HG03103 (cell line): ENCODE measurements at regions not wholly inside any gene's neighbourhood (a gene's known extent, or its start where the extent isn't known, plus 50 kb on each side); places are given as distances from the start of the nearest gene placed in this dataset.
A peak's percentile ranks its signal among the peaks of the same experiment; 100 is the strongest.

ENCODE experiments used
- ATAC-seq: cut with Tn5 transposase; IDR thresholded peaks from one replicate; pipeline ENCODE4 v1.9.1; 2021; ENCODE audit warnings: low read depth; ENCODE audit not compliant: unreplicated experiment

DNA sequence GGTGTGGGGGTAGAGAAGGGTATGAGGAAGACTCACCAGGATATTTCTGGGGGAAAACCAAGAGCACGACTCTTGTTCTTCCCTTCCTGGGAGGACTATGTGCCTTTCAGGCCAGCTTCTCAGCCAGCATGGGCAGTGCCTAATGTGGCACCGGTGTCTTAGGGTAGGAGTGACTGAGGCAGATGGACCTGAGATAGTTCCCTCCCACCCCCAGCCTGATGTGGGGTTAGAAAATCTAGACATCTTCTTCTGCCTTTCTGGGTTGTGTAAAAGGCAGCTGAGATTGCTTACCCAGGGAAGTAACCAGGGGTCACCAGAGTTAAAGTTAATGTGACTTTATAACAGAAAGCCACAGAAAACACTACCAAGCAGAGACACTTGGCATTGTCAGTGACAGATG lies 127.3 kb downstream of the TMA16 start:
- ATAC-seq, result no peak

DNA sequence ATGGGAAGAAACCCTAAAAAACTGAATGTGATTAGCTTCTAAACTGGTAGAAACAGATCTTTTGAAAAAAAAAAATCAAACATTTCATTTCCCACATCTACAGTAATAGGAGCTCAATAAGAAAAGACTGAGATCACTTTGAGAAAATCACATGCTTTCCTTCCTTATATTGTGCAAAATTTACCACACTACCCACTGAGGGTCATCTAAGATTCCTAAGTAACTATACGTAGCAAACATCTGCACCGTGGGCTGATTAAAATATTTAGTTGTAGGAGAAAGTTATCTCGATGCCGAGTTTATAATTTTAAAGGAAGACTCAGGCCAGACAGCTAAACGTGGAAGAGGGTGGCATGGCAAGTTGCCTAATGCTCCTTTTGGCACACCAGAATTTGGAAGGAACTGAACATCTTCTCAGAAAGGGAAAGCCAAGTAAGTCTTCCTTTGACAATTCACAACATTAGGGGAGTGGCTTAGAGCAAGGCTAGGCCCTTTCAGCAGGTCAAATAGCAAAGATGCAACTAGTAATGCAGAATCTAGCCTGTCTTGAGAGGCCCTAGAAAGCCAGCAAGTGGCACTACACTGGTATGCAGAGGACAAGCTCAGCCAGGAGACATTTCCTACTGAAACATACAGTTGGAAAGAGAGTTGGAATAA lies 128.0 kb downstream of the TMA16 start:
- ATAC-seq, result no peak

DNA sequence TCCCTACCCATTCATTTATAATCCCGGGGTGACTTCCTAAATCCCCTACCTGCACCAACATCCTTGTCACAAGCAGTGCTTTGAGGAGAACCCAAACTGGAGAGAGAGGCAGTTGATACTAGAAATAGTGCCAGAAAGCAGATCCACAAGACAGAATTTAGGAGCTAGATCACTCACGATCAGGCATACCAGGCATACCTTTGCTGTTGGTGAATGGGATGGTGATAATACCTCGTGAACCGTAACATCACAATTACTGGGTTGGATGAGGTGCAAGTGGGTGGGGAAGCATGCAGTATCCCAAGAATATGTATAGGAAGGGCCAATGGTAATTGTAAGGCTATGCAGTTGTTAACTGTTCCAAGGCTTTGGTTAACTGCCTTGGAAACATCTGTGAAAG lies 129.3 kb downstream of the TMA16 start:
- ATAC-seq, result no peak

DNA sequence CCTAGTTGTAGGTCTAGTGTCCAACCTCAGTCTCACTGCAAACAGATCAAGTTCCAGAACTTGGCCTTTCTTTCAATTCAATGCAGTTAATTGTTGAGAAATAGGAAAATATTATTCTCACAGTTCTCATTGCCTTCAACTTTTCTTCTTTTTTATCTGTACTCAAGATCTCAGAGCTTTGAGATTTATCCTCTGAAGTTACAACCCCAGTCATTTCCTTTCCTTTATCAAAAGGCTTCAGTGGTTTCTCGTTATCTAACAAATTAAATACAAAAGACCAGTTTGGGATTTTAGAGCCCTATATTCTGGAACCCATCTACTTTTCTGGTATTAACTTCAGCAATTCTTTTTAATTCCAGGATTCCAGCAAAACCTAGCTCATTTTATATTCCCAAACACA lies 130.2 kb downstream of the TMA16 start:
- no peak for ATAC-seq

DNA sequence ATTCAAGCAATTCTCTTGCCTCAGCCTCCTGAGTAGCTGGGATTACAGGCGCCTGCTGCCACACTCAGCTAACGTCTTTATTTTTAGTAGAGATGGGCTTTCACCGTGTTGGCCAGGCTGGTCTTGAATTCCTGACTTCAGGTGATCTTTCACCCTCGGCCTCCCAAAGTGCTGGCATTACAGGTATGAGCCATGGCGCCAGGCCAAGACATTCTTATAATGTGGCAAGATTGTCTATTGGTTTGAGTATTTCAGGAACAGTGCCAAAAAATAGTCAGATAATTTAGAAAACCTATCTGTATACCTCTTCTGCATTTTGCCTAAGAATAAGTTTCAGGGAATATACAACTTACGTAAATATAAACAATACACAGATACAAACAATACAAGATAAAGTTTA lies 136.8 kb downstream of the TMA16 start:
- ATAC-seq, result no peak

DNA sequence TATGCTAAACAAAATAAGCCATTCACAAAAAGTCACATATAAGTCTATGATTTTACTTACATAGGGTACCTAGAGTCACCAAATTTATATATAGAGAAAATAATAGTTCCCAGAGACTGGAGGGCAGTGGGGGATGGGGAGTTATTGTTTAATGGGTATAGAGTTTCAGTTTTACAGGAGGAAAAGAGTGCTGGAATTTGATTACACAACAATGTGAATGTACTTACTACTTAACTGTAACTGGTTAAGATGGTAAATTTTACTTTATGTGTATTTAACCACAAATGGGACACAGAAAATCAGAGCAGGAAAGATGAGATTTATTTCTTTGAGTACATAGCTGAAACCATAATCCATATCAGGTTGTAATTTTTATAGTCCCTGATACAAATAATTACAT lies 144.4 kb downstream of the TMA16 start:
- no peak for ATAC-seq

DNA sequence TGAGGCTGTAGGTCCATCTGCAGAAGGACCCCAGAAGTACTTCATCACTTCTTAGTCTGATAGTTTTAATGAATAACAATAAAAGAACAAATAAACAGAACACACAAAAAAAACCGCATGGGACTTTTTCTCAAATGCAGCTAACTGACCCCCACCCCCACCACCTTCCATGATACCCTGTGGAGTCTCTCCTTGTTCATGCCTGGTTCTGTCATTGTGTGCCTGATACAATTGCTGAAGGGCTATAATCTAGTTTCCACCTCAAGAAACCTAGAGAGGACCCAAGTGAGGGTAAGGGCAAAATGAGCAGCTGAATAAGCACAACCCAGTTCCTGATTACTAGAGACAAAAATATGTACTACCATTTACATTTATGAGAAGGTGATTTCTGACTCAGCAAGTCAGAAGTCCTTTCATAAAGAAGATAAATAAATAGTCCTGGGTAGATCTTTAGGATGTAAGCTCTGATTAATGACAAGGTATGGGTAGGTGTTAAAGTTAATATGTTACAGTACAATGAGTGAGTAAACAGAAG lies 155.1 kb downstream of the TMA16 start:
- ATAC-seq, result no peak

DNA sequence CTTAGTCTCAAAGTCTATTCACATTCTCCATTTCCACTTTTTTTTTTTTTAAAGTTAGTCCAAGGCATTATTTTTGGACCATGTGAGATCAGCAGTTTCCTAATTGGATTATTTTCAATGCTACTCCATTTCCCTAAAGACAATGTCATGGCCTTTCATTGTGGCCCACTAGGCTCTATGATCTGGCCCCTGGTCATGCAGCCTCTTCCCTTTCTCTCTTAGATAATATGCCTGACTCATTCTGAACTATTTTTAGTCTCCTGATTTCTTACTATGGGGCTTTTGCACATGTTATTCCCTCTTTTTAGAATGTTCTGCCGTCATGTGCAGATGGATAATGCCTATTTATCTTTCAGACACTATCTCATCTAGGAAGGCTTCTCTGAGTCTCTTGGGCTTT lies 157.3 kb downstream of the TMA16 start:
- ATAC-seq, result no peak

DNA sequence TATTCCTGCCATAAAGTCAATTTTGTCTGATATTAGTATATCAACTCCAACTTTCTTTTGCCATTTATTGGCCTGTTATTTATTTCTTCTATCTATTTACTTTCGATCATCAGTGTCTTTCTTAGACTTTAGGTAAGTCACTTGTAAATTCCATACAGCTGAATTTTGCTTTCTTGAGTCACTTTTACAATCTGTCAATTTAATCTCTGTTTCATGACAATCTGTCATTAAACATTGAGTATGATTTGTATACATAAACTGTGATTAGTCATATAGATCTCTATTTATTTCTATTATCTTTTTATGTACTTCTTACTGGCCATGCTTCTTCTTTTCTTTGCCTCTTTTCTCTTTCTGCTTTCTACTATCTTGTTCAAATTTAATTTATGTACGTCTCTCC lies 160.1 kb downstream of the TMA16 start:
- no peak for ATAC-seq

DNA sequence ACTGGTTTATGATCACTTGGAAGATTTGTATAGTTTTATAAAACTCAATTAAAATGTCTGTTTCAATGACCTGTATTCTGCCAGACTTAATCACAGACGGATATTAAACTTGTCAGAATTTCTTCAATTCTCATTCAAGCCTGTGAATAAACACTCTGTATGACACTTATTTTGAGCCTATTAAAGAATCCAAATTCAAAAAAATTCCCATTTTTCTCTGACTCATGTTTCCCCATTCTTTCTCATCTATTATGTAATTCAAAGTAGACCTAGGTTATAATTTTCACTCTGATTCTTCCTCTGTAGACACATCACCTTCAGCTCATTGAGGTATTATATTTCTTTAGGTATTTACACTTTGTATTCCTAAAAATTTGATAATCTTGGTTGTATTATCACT lies 166.1 kb downstream of the TMA16 start:
- ATAC-seq, result no peak

DNA sequence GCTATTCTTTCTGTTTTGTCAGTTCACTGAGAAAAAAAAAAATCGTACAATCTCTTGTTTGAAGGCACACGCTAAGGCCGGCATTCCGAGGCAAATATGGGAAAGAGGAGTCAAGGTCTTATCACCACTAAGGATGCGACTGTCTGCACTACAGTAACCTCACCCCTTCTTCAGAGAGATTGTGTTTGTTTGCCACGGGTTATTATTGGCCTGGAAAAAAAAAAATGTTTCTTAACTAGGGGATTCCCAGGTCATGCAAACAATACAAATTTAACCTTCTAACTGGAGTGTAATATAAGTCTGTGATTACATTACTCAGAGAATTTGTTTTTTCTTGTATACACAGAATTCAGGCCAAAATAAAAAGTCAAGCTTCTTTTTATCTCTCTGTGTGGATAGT lies 168.3 kb downstream of the TMA16 start:
- ATAC-seq, result peak; percentile 28

DNA sequence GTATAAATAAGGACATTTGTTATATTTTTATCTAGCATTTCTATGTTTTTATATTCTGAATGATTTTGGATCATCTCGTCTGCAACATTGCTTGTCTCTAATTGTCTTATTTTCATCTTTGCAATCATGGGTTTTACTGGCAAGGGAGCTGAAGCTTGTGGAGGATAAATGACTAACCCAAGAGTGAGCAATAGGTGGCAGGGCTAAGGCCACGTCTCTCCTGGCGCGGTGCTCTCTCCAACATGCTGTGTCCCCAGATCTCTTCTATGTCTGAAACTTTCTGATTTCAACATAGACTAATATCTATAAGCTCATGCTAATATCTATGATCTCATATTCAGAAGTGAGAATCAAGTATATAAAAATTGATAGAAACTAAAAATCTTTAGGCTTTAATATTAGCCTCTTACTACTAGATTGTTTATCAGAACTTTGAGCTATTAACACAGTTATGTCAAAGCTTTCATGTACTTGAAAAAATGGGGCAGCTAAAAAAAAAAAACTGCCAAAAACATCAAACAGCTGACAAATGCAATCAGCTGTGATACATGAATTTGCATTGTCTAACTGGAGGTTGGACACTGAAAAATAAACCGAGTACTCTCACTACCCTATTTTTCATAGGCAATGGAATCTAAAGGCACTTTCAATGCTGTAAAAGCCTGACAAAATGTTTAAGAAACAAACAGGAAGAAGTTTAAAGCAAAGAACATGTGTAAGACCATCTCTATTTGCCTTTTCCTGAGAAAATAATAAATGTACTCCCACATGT lies 169.2 kb downstream of the TMA16 start:
- peak; percentile 77 for ATAC-seq

DNA sequence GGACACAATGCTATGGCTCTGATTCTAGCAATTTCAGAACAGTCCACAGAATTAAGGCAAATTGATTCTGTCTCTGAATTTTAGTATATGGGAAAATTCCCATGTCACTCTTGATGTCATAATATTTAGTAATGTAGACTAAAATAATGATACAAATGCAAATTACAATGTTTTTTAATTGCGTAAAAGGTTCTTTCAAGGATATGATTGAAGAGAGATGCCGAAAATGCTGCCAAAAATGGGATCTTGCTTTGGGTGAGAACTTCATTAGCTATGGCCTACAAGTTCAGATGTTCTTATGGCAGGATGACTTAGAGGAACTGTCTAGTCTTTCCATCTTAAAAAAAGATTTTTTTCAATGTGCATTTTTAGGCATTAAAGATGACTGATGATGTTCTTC lies 170.6 kb downstream of the TMA16 start:
- no peak for ATAC-seq

DNA sequence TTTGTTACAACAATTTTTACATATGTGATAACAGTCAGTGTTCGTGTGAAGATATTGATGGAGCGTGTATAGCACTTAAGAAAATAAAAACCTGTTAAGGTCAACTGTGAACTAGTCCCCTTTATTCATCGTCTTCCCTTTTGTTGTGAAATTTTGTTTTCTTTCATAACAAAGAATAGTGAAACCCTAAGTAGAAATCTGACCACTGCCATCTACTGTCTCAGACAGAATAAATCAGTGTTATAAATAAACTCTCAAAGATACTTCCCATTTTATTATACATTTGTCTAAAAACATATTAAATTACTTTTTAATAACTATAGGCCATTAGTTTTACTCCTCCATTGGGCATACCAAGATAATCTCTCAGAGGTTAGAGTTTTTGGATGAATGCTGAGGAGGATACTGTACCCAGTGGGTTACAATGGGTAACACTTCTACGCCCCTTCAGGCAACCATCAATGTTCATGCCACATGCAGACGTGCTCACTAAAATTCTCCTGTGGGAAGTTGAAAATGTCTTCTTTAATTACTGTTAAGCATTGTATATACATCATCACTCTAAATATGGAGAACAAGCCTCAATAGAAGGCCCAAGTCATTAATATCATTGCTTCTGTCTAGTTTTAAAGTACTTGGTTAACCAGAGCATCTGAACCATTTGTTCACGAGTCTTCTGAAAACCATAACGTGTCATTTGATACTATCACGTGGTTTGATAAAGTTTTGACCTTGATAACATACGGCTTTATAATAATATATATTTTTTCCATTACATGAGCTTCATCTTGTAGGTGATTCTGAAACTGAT lies 171.2 kb downstream of the TMA16 start:
- ATAC-seq, result no peak

DNA sequence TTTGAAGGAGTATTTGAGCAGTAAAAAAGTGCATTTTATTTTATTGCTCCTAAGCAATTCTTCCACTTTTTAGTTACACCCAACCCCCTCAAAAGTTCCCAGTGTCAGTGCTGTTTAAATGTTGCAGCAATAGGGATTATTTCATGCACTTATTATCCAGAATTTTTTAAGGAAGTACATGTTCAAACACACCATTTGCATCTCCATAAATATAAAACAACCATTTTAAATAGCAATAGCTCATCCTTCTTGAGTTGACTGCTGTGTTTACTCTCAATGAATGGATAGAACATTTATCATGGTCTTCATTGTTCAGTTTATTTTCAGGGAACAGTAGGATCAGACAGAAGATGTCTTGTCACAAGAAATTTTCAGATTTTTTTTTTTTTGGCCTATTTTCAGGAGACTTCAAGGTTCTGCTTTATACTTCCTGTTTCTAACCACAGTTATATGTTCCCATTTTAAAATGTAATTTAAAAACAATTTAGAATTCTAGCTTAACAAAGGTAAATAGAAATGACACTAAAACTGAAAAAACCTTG lies 171.9 kb downstream of the TMA16 start:
- no peak for ATAC-seq

DNA sequence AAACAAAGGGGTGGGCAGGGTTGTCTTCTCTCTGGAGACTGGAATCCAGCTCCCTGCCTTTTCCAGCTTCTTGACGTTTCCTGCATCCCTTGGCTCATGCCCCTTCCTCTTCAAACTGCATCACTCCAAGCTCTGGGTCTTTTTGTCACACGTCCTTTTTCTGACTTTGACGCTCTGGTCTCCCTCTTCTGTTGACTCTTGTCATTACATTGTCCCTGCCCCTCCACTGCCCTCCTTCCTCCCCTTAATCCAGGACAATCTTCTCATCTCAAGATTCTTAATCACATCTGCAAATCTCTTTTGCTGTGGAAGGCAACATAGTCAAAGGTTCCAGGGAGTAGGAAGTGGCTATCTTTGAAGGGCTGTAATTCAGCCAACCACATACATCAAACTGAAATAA lies 178.3 kb downstream of the TMA16 start:
- no peak for ATAC-seq

DNA sequence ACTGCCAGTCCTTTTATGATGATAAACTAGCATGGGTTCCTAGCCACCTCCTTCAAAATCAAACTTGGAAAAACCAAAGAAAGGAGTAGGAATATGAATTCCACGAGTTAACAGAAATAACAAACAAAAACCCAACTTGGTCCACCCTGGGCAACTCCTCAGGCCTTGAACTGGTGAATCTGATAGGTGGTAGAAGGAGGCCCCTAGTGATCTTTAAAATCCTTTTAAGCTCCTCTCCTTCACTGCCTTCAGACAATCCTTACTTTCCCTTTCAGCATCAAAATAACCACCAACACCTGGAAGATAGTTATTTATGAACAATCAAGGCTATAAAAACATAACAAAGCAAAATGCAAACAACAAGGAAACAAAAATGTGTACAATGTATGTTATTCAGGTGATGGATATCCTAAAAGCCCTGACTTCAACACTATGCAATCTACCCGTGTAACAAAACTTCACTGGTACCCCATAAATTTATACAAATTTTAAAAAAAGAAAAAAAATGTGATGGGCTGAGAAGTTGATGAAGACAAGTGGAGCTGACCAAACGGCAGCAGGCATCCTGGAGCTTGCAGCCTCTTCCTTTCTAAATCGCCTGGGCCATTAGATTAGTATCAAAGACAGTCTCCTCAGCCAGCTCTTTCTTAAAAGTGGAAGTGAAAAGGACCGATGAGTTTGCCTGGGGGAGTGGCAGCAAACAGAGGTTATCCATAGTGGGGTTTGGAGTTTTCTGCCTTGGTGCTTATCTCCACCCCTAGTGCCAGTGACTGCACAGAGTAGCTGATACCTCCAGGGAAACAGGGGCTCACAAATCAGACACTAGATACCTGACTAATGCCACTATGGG lies 179.6 kb downstream of the TMA16 start:
- peak; percentile 57 for ATAC-seq

DNA sequence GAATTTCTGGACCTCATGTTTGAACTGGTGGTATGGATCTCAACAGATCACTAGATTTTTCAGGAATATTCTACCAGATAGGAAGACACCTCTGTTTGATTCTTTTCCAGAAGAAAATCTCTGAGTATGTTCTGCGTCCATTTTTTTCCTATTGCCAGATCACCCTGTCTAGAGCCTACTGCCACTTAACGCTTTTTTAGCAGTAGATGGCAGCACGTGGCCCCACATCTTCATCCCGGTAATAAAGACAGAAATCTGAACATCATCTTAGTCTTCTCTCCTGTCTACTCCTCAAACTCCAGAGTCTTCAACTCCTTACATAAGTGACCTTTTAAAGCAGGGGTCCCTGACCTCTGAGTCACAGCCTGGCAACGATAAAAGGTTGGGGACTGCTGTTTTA lies 184.7 kb downstream of the TMA16 start:
- no peak for ATAC-seq

DNA sequence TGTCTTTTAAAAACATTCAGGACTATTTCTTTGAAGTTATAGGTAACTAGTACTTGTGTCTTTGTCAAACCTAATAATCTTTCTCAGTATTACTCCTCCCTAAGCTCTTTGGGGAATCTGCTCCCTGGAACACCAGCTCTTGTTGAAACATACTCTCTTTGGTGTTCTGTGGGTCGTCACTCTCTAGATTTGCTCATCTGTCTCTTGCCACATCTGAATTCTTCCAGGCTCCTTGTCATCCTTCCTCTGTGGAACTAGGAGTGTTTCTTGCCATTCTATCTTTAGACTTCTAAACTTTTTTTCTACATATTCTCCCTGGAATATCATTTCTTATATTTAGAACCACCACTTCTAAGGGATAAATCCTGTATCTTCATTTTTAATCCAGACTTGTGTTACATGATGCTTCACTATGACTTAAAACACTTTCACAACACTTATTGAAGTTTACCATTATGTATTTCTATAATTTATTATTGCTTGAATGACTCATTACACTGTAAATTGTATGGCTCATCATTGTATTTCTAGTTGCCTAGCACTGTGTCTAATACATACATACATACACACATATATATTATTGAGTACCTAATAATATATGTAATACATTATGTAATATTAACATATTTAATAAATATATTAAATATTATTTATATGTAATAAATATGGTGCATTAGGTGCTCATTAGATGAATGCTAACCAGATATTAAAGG lies 186.1 kb downstream of the TMA16 start:
- no peak for ATAC-seq
